ENCODE measurements at regions not wholly inside any gene's neighbourhood (a gene's known extent, or its start where the extent isn't known, plus 50 kb on each side); places are given as distances from the start of the nearest gene placed in this dataset.
"Not testable (repeated sequence)": the region's sequence is repeated elsewhere in the genome, so short reads cannot be mapped to it uniquely, and the experiment has no call there.

- H3K9me3 Mint-ChIP-seq, result peaks cover 15% of the 10 kb centered on the region
- H3K4me1 Mint-ChIP-seq, result no peaks in the 10 kb centered on the region
- no peak overlapping the region for H3K4me3 Mint-ChIP-seq
- no peak for ATAC-seq (replicated peaks)
- H3K36me3 Mint-ChIP-seq (ENCODE audit: low read depth), result no peaks in the 10 kb centered on the region
- H3K27ac Mint-ChIP-seq, result no peak overlapping the region
- no peaks in the 10 kb centered on the region for H3K27me3 Mint-ChIP-seq
Measured at GRCh38 chr14:83171761-83172160, 1638.1 kb upstream of the SEL1L start.

- no peaks in the 10 kb centered on the region for H3K4me1 Mint-ChIP-seq
- no peaks in the 10 kb centered on the region for H3K27me3 Mint-ChIP-seq
- H3K4me3 Mint-ChIP-seq, result no peak overlapping the region
- peaks cover 15% of the 10 kb centered on the region for H3K9me3 Mint-ChIP-seq
- no peaks in the 10 kb centered on the region for H3K36me3 Mint-ChIP-seq (ENCODE audit: low read depth)
- ATAC-seq (replicated peaks), result no peak
- H3K27ac Mint-ChIP-seq, result no peak overlapping the region
Measured at GRCh38 chr14:83172363-83172762, 1638.7 kb upstream of the SEL1L start.

GRCh38 chr14:83173687-83174086 lies 1640.0 kb upstream of the SEL1L start:
- H3K36me3 Mint-ChIP-seq (ENCODE audit: low read depth), result no peaks in the 10 kb centered on the region
- peaks cover 19% of the 10 kb centered on the region for H3K9me3 Mint-ChIP-seq
- no peaks in the 10 kb centered on the region for H3K4me1 Mint-ChIP-seq

GRCh38 chr14:83184531-83184930 lies 1650.9 kb upstream of the SEL1L start:
- ATAC-seq (replicated peaks), result no peak
- peaks cover 25% of the 10 kb centered on the region for H3K9me3 Mint-ChIP-seq
- H3K27ac Mint-ChIP-seq, result no peak overlapping the region
- H3K36me3 Mint-ChIP-seq (ENCODE audit: low read depth), result no peaks in the 10 kb centered on the region
- H3K4me3 Mint-ChIP-seq, result no peak overlapping the region
- no peaks in the 10 kb centered on the region for H3K4me1 Mint-ChIP-seq
- H3K27me3 Mint-ChIP-seq, result no peaks in the 10 kb centered on the region

More at GRCh38 chr14:83173687-83174086, 1640.0 kb upstream of the SEL1L start:
- Mint-ChIP-seq H3K27me3 (no peaks in the 10 kb centered on the region), H3K4me3 (no peak overlapping the region), H3K27ac (no peak overlapping the region)
- no peak for ATAC-seq (replicated peaks)

- H3K4me1 Mint-ChIP-seq; H3K36me3 Mint-ChIP-seq (ENCODE audit: low read depth); H3K4me3 Mint-ChIP-seq; ATAC-seq (replicated peaks); H3K27ac Mint-ChIP-seq; H3K27me3 Mint-ChIP-seq: not testable (repeated sequence)
- peaks cover 31% of the 10 kb centered on the region for H3K9me3 Mint-ChIP-seq
Measured at GRCh38 chr14:83188311-83188710, 1654.7 kb upstream of the SEL1L start.

- Mint-ChIP-seq H3K4me3 (no peak overlapping the region), H3K9me3 (peaks cover 26% of the 10 kb centered on the region), H3K4me1 (no peaks in the 10 kb centered on the region), H3K36me3 (ENCODE audit: low read depth) (no peaks in the 10 kb centered on the region), H3K27me3 (no peaks in the 10 kb centered on the region), H3K27ac (no peak overlapping the region)
- no peak for ATAC-seq (replicated peaks)
Measured at GRCh38 chr14:83196236-83196635, 1662.6 kb upstream of the SEL1L start.

- no peaks in the 10 kb centered on the region for H3K4me1 Mint-ChIP-seq
- no peak overlapping the region for H3K4me3 Mint-ChIP-seq
- H3K27ac Mint-ChIP-seq, result no peak overlapping the region
- no peak for ATAC-seq (replicated peaks)
- H3K9me3 Mint-ChIP-seq, result peaks cover 18% of the 10 kb centered on the region
- H3K36me3 Mint-ChIP-seq (ENCODE audit: low read depth), result no peaks in the 10 kb centered on the region
- no peaks in the 10 kb centered on the region for H3K27me3 Mint-ChIP-seq
Measured at GRCh38 chr14:83197271-83197670, 1663.6 kb upstream of the SEL1L start.

GRCh38 chr14:83207550-83207949 lies 1673.9 kb upstream of the SEL1L start:
- Mint-ChIP-seq H3K4me1 (no peaks in the 10 kb centered on the region), H3K36me3 (ENCODE audit: low read depth) (no peaks in the 10 kb centered on the region), H3K4me3 (no peak overlapping the region), H3K9me3 (no peaks in the 10 kb centered on the region), H3K27ac (no peak overlapping the region), H3K27me3 (no peaks in the 10 kb centered on the region)
- no peak for ATAC-seq (replicated peaks)

GRCh38 chr14:83208341-83208740 lies 1674.7 kb upstream of the SEL1L start:
- Mint-ChIP-seq H3K4me3 (no peak overlapping the region), H3K9me3 (peaks cover 8% of the 10 kb centered on the region), H3K4me1 (no peaks in the 10 kb centered on the region), H3K36me3 (ENCODE audit: low read depth) (no peaks in the 10 kb centered on the region), H3K27ac (no peak overlapping the region), H3K27me3 (no peaks in the 10 kb centered on the region)
- ATAC-seq (replicated peaks), result no peak

GRCh38 chr14:83217492-83217891 lies 1683.8 kb upstream of the SEL1L start:
- no peak overlapping the region for H3K4me3 Mint-ChIP-seq
- H3K36me3 Mint-ChIP-seq (ENCODE audit: low read depth), result no peaks in the 10 kb centered on the region
- H3K4me1 Mint-ChIP-seq, result no peaks in the 10 kb centered on the region
- H3K27me3 Mint-ChIP-seq, result no peaks in the 10 kb centered on the region
- H3K27ac Mint-ChIP-seq, result no peak overlapping the region
- peaks cover 38% of the 10 kb centered on the region for H3K9me3 Mint-ChIP-seq
- no peak for ATAC-seq (replicated peaks)

GRCh38 chr14:83247924-83248639 lies 1714.4 kb upstream of the SEL1L start:
- H3K36me3 Mint-ChIP-seq (ENCODE audit: low read depth), result no peaks in the 10 kb centered on the region

GRCh38 chr14:83251402-83251801 lies 1717.7 kb upstream of the SEL1L start:
- Mint-ChIP-seq H3K36me3 (ENCODE audit: low read depth) (no peaks in the 10 kb centered on the region), H3K27me3 (no peaks in the 10 kb centered on the region), H3K4me1 (no peaks in the 10 kb centered on the region), H3K9me3 (peaks cover 7% of the 10 kb centered on the region), H3K4me3 (no peak overlapping the region), H3K27ac (no peak overlapping the region)
- no peak for ATAC-seq (replicated peaks)

More at GRCh38 chr14:83247924-83248639, 1714.4 kb upstream of the SEL1L start:
- Mint-ChIP-seq H3K4me1 (no peaks in the 10 kb centered on the region), H3K27ac (no peak overlapping the region), H3K27me3 (no peaks in the 10 kb centered on the region), H3K9me3 (peaks cover 15% of the 10 kb centered on the region), H3K4me3 (no peak overlapping the region)
- ATAC-seq (replicated peaks), result no peak

- H3K9me3 Mint-ChIP-seq, result peaks cover 7% of the 10 kb centered on the region
- no peak for ATAC-seq (replicated peaks)
- no peaks in the 10 kb centered on the region for H3K27me3 Mint-ChIP-seq
- no peaks in the 10 kb centered on the region for H3K4me1 Mint-ChIP-seq
- no peak overlapping the region for H3K27ac Mint-ChIP-seq
- H3K4me3 Mint-ChIP-seq, result no peak overlapping the region
- no peaks in the 10 kb centered on the region for H3K36me3 Mint-ChIP-seq (ENCODE audit: low read depth)
Measured at GRCh38 chr14:83253870-83254269, 1720.2 kb upstream of the SEL1L start.

- no peaks in the 10 kb centered on the region for H3K27me3 Mint-ChIP-seq
- no peak overlapping the region for H3K27ac Mint-ChIP-seq
- no peak overlapping the region for H3K4me3 Mint-ChIP-seq
- no peak for ATAC-seq (replicated peaks)
- H3K9me3 Mint-ChIP-seq, result peaks cover 7% of the 10 kb centered on the region
- H3K36me3 Mint-ChIP-seq (ENCODE audit: low read depth), result no peaks in the 10 kb centered on the region
- no peaks in the 10 kb centered on the region for H3K4me1 Mint-ChIP-seq
Measured at GRCh38 chr14:83255015-83255726, 1721.5 kb upstream of the SEL1L start.

GRCh38 chr14:83255727-83256090 lies 1722.1 kb upstream of the SEL1L start:
- Mint-ChIP-seq H3K27me3 (no peaks in the 10 kb centered on the region), H3K36me3 (ENCODE audit: low read depth) (no peaks in the 10 kb centered on the region), H3K4me1 (no peaks in the 10 kb centered on the region), H3K27ac (no peak overlapping the region), H3K4me3 (no peak overlapping the region), H3K9me3 (peaks cover 7% of the 10 kb centered on the region)
- ATAC-seq (replicated peaks), result no peak
